Stimulated activated CD4-positive, alpha-beta T cell treated with anti-CD3 and anti-CD28 coated beads, Interleukin-4, amount 100 ng/mL, for 48 hours (primary cell): ENCODE measurements at regions not wholly inside any gene's neighbourhood (a gene's known extent, or its start where the extent isn't known, plus 50 kb on each side); places are given as distances from the start of the nearest gene placed in this dataset.
"Not testable (repeated sequence)": the region's sequence is repeated elsewhere in the genome, so short reads cannot be mapped to it uniquely, and the experiment has no call there.

Experiments
- DNase-seq, 2 donors: peaks; one replicate each; pipeline ENCODE4 v3.0.0-alpha.2; 2020; ENCODE audit warnings: low read depth in 2 of 2

DNA sequence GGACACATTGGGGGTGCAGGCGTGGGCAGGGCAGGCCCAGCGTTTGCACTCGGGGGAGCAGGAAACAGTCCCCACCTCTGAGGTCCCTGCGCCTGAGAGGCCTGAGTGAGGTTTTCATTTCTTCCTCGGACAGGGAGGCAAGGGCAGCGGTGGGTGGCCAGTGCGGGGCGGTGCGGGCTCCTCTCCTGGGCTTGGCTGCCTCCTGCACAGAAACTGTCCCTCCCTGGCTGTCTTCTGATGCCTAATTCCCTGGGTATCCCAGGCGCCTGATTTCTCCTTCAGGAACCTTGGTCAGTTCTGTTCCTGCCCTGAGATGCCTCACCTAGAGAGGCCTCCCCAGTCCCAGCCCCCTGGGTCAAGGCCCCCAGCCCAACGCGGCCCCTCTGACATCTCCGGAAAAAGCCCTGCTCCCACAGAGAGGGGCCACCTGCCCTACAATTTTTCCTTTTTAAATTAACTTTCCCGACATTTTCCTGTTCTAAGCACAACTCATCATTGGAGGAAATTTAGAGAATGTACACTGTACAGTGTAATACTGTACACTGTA, 260.3 kb downstream of the ADGRD1 start:
- no peak for DNase-seq

DNA sequence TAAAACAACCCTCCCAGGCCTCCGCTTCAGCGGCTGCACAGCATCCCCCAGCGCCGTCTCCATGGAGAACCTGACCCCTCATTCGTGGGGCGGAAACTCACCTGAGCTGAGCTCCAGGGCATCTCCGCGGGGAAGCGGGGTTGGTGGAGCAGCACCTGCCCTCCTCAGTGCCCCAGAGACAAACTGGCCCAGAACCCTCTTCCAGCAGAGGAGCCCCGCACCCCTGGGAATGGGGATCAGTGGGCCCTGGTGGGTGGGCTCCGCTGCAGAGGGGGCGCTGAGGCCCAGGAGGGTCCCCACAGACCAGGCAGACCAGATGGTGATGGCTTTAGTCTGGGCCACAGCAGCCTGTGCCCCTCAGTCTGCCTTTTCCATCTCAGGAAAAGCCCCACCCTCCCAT, 261.2 kb downstream of the ADGRD1 start:
- not testable (repeated sequence) for DNase-seq

GRCh38 chr12:131216587-131216986, 262.9 kb downstream of the ADGRD1 start:
- not testable (repeated sequence) for DNase-seq

GRCh38 chr12:131217024-131217586, 263.4 kb downstream of the ADGRD1 start:
- no peak for DNase-seq

DNA sequence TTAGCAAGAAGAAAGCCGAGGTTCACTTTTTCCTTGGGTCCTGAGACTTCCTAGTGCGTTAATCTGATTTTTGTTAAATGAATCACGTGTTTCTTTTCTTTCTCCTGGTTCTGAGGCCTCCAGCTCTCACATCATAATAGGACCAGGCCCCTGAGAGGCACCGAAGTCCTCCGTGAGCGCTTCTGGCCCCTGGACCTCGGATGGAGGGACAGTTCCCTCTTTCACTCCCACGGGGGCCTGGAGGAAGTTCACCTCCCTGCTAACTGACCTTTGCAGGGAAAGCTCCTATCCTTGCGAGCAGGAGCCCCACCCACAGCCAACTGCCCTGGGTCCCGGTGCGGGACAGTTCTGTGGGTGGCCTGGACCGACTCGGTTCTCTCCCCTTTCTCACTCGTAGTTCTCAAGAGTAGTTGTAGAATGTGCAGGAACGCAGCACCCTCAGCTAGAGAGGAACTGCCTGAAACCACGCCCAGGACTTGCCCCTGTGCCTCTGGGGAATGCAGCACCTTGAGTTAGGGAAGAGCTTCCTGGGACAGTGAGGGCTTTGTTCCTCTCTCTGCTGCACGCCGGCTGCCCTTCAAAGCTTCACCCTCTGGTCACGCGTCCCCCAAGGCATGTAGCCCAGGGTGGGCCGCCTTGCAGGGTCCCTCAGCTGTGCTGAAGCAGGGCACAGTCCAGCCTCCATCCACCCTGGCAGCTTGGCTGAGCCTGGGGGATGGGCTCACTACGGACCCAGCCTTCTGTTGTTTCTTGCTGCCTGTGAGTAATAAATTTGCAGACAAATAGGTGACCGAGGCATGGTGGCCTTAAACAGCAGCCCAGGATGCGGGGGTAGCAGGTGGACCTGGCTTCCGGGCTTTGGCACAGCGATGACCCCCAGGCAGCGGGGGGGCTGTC, 264.6 kb downstream of the ADGRD1 start:
- DNase-seq, result no peak

DNA sequence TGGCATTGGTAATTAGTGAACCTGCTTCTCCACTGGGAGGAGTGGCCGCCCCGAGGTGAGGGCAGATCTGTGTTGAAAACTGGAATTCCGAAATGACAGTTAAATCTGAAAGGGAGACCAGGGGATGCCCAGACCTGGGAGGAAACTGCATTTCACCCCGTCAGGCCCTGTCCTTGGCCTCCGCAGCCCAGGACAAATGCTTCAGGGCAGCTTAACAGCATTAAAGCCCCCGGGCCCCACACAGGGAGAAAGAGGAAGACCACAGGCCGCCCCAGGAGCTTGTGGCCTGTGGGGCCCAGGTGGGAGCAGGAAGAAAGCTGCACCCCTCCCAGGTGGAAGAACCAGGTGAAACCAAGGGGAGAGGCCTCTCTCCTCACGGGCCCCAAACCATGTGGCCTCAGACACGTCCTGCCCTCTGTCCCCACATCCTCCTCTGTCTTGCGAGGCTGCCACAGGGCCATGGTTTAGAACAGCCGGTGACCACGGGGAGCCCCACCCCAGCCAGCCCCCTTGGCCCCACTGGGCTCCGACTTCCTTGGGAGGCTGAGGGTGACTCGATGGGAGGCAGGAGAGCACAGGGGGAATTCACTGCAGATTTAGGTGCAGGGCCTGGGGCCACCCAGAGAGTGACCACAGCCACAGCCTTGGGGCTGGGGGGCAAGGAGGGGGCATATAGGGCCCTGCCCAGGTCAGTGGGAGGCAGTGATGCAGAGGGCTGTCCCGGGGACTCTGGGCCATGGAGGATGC, 265.4 kb downstream of the ADGRD1 start:
- no peak for DNase-seq

- no peak for DNase-seq
These were observed 266.1 kb downstream of the ADGRD1 start for GRCh38 chr12:131219670-131220330.

DNA sequence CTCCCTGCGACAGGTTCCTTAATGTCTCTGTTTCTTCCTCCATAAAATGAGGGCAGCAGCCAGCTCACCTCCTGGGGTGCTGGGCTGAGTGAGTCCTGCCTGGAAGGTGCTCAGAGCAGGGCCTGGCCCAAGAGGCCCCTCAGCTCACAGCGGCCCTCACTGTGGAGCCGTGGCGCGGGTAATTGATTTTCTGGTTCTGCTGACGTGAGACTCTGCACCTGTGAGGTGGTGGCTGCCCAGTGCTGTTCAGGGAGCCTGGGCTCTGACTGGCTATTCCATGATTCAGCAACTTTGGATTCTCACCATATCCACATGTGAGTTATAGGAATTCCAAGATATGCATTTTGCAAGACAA, 266.6 kb downstream of the ADGRD1 start:
- no peak for DNase-seq

GRCh38 chr12:131221061-131221956, 267.6 kb downstream of the ADGRD1 start:
- no peak for DNase-seq

GRCh38 chr12:131221957-131222328, 268.2 kb downstream of the ADGRD1 start:
- no peak for DNase-seq

GRCh38 chr12:131222329-131223139, 268.8 kb downstream of the ADGRD1 start:
- no peak for DNase-seq

DNA sequence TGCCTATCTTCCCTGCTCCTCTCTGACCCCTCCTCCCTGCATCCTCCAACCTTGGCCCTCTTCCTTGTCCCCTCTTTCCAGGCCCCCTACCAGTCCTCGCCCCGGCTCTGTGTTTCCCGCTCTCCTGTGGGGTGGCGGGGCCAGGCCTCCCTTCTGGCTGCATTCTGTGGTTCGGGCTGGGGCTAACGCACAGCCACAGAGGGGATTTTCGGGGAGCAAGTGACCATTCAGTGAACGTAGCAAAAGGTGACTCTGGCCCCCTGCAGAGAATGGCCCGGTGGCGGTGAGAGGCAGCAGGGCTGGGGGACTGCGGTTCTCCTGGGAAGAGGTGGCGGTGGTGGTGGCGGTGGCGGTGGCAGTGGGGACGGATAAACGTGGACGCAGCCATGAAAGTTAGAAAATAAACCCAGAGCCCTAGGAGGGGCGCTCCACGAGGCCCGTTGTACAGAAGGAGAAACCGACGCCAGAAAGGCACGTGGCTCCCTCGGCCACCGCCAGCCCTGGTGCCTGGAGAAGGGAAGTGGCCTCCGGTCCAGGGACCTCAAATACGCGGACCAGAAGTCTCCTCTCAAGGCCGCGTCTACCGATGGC, 269.6 kb downstream of the ADGRD1 start:
- no peak for DNase-seq

- DNase-seq, result no peak
These were observed 270.1 kb downstream of the ADGRD1 start for GRCh38 chr12:131223791-131224225.

GRCh38 chr12:131224226-131225065, 270.7 kb downstream of the ADGRD1 start:
- DNase-seq, result not testable (repeated sequence)

- DNase-seq, result not testable (repeated sequence)
These were observed 271.3 kb downstream of the ADGRD1 start for GRCh38 chr12:131225066-131225380.

GRCh38 chr12:131226345-131227265, 272.9 kb downstream of the ADGRD1 start:
- DNase-seq, result no peak

DNA sequence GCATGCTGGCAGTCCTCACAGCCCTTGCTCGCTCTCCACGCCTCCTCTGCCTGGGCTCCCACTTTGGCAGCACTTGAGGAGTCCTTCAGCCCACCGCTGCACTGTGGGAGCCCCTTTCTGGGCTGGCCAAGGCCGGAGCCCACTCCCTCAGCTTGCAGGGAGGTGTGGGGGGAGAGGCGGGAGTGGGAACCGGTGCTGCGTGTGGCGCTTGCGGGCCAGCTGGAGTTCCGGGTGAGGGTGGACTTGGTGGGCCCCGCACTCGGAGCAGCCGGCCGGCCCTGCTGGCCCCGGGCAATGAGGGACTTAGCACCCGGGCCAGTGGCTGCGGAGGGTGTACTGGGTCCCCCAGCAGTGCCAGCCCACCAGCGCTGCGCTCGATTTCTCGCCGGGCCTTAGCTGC, 273.9 kb downstream of the ADGRD1 start:
- not testable (repeated sequence) for DNase-seq

- DNase-seq, result not testable (repeated sequence)
These were observed 275.3 kb downstream of the ADGRD1 start for GRCh38 chr12:131229079-131229425.
